ENCODE measurements at regions not wholly inside any gene's neighbourhood (a gene's known extent, or its start where the extent isn't known, plus 50 kb on each side); places are given as distances from the start of the nearest gene placed in this dataset.

- H3K4me2 ChIP-seq (ENCODE audit: low read length) = no peak overlapping the region
- H3K4me1 ChIP-seq (ENCODE audit: low read length) = no peaks in the 10 kb centered on the region
- H3K36me3 ChIP-seq (replicated peaks; ENCODE audit: low read depth, low read length) = no peaks in the 10 kb centered on the region
- no peak overlapping the region for H2AFZ ChIP-seq (ENCODE audit: low read depth, low read length)
- H4K20me1 ChIP-seq (ENCODE audit: insufficient read depth, low read length) = no peaks in the 10 kb centered on the region
- H3K9ac ChIP-seq (ENCODE audit: low read length) = no peak overlapping the region
- no peak overlapping the region for H3K4me3 ChIP-seq (ENCODE audit: low read length)
- no peaks in the 10 kb centered on the region for H3K9me3 ChIP-seq (ENCODE audit: insufficient read depth, low read length)
- peaks cover 6% of the 10 kb centered on the region; the same call in 1 of the 2 replicates for H3K27me3 ChIP-seq (ENCODE audit: low read depth, low read length)
- TF ChIP-seq EZH2phosphoT487 (IDR thresholded peaks at IDR 0.05; ENCODE audit: low read depth) (no peak), CTCF (IDR thresholded peaks at IDR 0.05; ENCODE audit: low read depth, low read length) (no peak)
- H3K79me2 ChIP-seq (ENCODE audit: low read length) = no peaks in the 10 kb centered on the region
- H3K27ac ChIP-seq (ENCODE audit: low read length) = no peak overlapping the region
These were observed 106.4 kb upstream of the SSTR4 start for GRCh38 chr20:22928679-22929078.

- Histone ChIP-seq H3K9ac (ENCODE audit: low read length) (no peak overlapping the region), H2AFZ (ENCODE audit: low read depth, low read length) (no peak overlapping the region), H4K20me1 (ENCODE audit: insufficient read depth, low read length) (no peaks in the 10 kb centered on the region), H3K27ac (ENCODE audit: low read length) (no peak overlapping the region), H3K9me3 (ENCODE audit: insufficient read depth, low read length) (no peaks in the 10 kb centered on the region), H3K79me2 (ENCODE audit: low read length) (no peaks in the 10 kb centered on the region), H3K36me3 (replicated peaks; ENCODE audit: low read depth, low read length) (no peaks in the 10 kb centered on the region), H3K4me2 (ENCODE audit: low read length) (no peak overlapping the region), H3K27me3 (ENCODE audit: low read depth, low read length) (peaks cover 6% of the 10 kb centered on the region; the same call in 1 of the 2 replicates), H3K4me3 (ENCODE audit: low read length) (no peak overlapping the region), H3K4me1 (ENCODE audit: low read length) (no peaks in the 10 kb centered on the region)
- TF ChIP-seq CTCF (IDR thresholded peaks at IDR 0.05; ENCODE audit: low read depth, low read length) (no peak), EZH2phosphoT487 (IDR thresholded peaks at IDR 0.05; ENCODE audit: low read depth) (no peak)
These were observed 105.5 kb upstream of the SSTR4 start for GRCh38 chr20:22929661-22930060.

GRCh38 chr20:22931653-22932608 lies 103.2 kb upstream of the SSTR4 start:
- Histone ChIP-seq H3K79me2 (ENCODE audit: low read length) (no peaks in the 10 kb centered on the region), H2AFZ (ENCODE audit: low read depth, low read length) (no peak overlapping the region), H3K27me3 (ENCODE audit: low read depth, low read length) (no peaks in the 10 kb centered on the region; the same call in none of the 2 replicates), H3K4me1 (ENCODE audit: low read length) (no peaks in the 10 kb centered on the region), H3K36me3 (replicated peaks; ENCODE audit: low read depth, low read length) (no peaks in the 10 kb centered on the region), H3K27ac (ENCODE audit: low read length) (no peak overlapping the region), H3K9me3 (ENCODE audit: insufficient read depth, low read length) (no peaks in the 10 kb centered on the region), H3K4me2 (ENCODE audit: low read length) (no peak overlapping the region), H4K20me1 (ENCODE audit: insufficient read depth, low read length) (no peaks in the 10 kb centered on the region), H3K9ac (ENCODE audit: low read length) (no peak overlapping the region), H3K4me3 (ENCODE audit: low read length) (no peak overlapping the region)
- TF ChIP-seq CTCF (IDR thresholded peaks at IDR 0.05; ENCODE audit: low read depth, low read length) (no peak), EZH2phosphoT487 (IDR thresholded peaks at IDR 0.05; ENCODE audit: low read depth) (no peak)

- Histone ChIP-seq H3K27ac (ENCODE audit: low read length) (no peak overlapping the region), H3K9me3 (ENCODE audit: insufficient read depth, low read length) (no peaks in the 10 kb centered on the region), H3K4me1 (ENCODE audit: low read length) (no peaks in the 10 kb centered on the region), H3K79me2 (ENCODE audit: low read length) (no peaks in the 10 kb centered on the region), H3K4me2 (ENCODE audit: low read length) (no peak overlapping the region), H2AFZ (ENCODE audit: low read depth, low read length) (no peak overlapping the region), H3K27me3 (ENCODE audit: low read depth, low read length) (peaks cover 9% of the 10 kb centered on the region), H3K4me3 (ENCODE audit: low read length) (no peak overlapping the region), H4K20me1 (ENCODE audit: insufficient read depth, low read length) (no peaks in the 10 kb centered on the region), H3K9ac (ENCODE audit: low read length) (no peak overlapping the region), H3K36me3 (replicated peaks; ENCODE audit: low read depth, low read length) (no peaks in the 10 kb centered on the region)
- TF ChIP-seq EZH2phosphoT487 (IDR thresholded peaks at IDR 0.05; ENCODE audit: low read depth) (no peak), CTCF (IDR thresholded peaks at IDR 0.05; ENCODE audit: low read depth, low read length) (no peak)
These were observed 95.9 kb upstream of the SSTR4 start for GRCh38 chr20:22939181-22939580.

Data from OCI-LY3 (cell line).